PC-3 (cell line): ENCODE measurements at regions not wholly inside any gene's neighbourhood (a gene's known extent, or its start where the extent isn't known, plus 50 kb on each side); places are given as distances from the start of the nearest gene placed in this dataset.

Experiments
- EZH2 ChIP-seq: fragments of 300-600 bp; sonication (generic); IDR thresholded peaks from one replicate; pipeline ENCODE4 v1.6.1; 2017; ENCODE audit warnings: antibody characterized with exemption, mild to moderate bottlenecking, low read length; ENCODE audit not compliant: unreplicated experiment
- EZH2phosphoT487 ChIP-seq: fragments of 300-600 bp; sonication (generic); IDR thresholded peaks from 2 replicates; pipeline ENCODE4 v1.6.1; 2018; ENCODE audit warnings: mild to moderate bottlenecking, antibody characterized with exemption, low read length, borderline replicate concordance
- TF ChIP-seq, protein P1 (sequence below): fragments of 300-600 bp; sonication (generic); conservative IDR thresholded peaks from 2 replicates; pipeline ENCODE4 v1.5.1; 2017; ENCODE audit warnings: antibody characterized with exemption, low read depth, mild to moderate bottlenecking, low read length

DNA sequence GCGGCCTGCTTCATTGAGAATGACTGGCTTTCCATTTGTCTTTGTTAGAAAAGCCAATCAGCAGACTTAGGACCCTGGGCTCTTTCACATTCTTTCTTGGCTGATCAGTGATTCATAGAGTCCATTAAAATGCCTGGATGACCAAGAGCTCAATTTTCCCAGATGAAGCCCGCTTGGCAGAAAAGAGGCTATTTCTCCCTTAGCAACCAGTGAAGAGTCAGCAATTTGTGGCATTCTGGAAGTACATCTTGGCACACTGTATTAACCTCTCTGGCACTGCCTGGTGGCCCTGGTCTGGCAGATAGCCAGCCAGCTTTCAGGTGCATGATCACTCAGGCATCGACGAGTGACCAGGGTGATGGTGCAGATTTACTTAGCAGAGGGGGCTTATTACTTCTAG is 145.7 kb upstream of the PLAAT1 start:
- TF ChIP-seq, protein P1, sequence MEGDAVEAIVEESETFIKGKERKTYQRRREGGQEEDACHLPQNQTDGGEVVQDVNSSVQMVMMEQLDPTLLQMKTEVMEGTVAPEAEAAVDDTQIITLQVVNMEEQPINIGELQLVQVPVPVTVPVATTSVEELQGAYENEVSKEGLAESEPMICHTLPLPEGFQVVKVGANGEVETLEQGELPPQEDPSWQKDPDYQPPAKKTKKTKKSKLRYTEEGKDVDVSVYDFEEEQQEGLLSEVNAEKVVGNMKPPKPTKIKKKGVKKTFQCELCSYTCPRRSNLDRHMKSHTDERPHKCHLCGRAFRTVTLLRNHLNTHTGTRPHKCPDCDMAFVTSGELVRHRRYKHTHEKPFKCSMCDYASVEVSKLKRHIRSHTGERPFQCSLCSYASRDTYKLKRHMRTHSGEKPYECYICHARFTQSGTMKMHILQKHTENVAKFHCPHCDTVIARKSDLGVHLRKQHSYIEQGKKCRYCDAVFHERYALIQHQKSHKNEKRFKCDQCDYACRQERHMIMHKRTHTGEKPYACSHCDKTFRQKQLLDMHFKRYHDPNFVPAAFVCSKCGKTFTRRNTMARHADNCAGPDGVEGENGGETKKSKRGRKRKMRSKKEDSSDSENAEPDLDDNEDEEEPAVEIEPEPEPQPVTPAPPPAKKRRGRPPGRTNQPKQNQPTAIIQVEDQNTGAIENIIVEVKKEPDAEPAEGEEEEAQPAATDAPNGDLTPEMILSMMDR = no peak
- TF ChIP-seq EZH2 (no peak), EZH2phosphoT487 (no peak)
